ENCODE measurements at regions not wholly inside any gene's neighbourhood (a gene's known extent, or its start where the extent isn't known, plus 50 kb on each side); places are given as distances from the start of the nearest gene placed in this dataset.

- intact Hi-C loops (cut with micrococcal nuclease; ENCODE audit: unreplicated experiment), result loop anchor here (2.0 kb wide), 1 partner anchor 1788 kb away; no protein-coding TSS in a partner anchor
- H2AFZ ChIP-seq (ENCODE audit: low read length), result no peak overlapping the region
- DNase-seq (ENCODE audit: low spot score), result no peak
- H3K9ac ChIP-seq (ENCODE audit: insufficient read depth, low read depth, low read length), result no peak overlapping the region
- no peak for ATAC-seq
- no peaks in the 10 kb centered on the region for H4K20me1 ChIP-seq (ENCODE audit: insufficient read depth, low read length)
- no peaks in the 10 kb centered on the region for H3K9me3 ChIP-seq (ENCODE audit: low read length)
- no peaks in the 10 kb centered on the region for H3K36me3 ChIP-seq (replicated peaks in 1 of 2; ENCODE audit: control insufficient read depth in 1 of 2, insufficient read depth in 2 of 2, low read length in 2 of 2)
- no peak overlapping the region for H3K4me2 ChIP-seq (ENCODE audit: low read depth, low read length)
- ChIA-PET CTCF (ENCODE audit: low intra/inter-chr PET ratio, low total read pairs) (interaction anchor here (0.6 kb wide), 1 partner anchor 195 kb away, joined by 3 read pairs; no protein-coding TSS in a partner anchor), POLR2A (no interaction called here)
- H3K79me2 ChIP-seq (ENCODE audit: insufficient read depth, low read length), result no peaks in the 10 kb centered on the region
- H3K27ac ChIP-seq (ENCODE audit: extremely low read length, insufficient read depth, low read length), result no peak overlapping the region
- 0% methylated on average over 1 of the region's 1 CpG for WGBS (ENCODE audit: low lambda C conversion rate)
- H3K27me3 ChIP-seq (ENCODE audit: control insufficient read depth in 1 of 2, insufficient read depth in 2 of 2, low read length in 2 of 2), result no peaks in the 10 kb centered on the region; a peak in 1 of 5 replicates
- in situ Hi-C loops (cut with HindIII; ENCODE audit: extremely low pct_ligation_motif_present, low pct_unique_long_range_greater_than_20kb), result no loop called here
- no peaks in the 10 kb centered on the region for H3K4me1 ChIP-seq (ENCODE audit: insufficient read depth, low read length)
- no peak overlapping the region for H3K4me3 ChIP-seq (replicated peaks in 1 of 3; ENCODE audit: insufficient read depth in 1 of 3, low read depth in 2 of 3, low read length in 3 of 3)
- BruUV-seq (replicated peaks), result no TSS peak
- no peak for FAIRE-seq
- TF ChIP-seq GFI1 (CRISPR knock-in tag; IDR thresholded peaks at IDR 0.05; ENCODE audit: borderline replicate concordance), result no peak
- no peak for TF ChIP-seq PATZ1 (CRISPR knock-in tag; IDR thresholded peaks at IDR 0.05)
- TF ChIP-seq FOXO1 (CRISPR knock-in tag; IDR thresholded peaks at IDR 0.05), result no peak
- TF ChIP-seq EZH2 (conservative IDR thresholded peaks at IDR 0.05; ENCODE audit: low read depth, low read length), result no peak
- TF ChIP-seq TRIM24 (CRISPR knock-in tag; IDR thresholded peaks at IDR 0.05), result no peak
- TF ChIP-seq ZBTB37 (CRISPR knock-in tag; IDR thresholded peaks at IDR 0.05), result no peak
- TF ChIP-seq CREB3 (CRISPR knock-in tag; IDR thresholded peaks at IDR 0.05), result no peak
- TF ChIP-seq TFE3 (CRISPR knock-in tag; IDR thresholded peaks at IDR 0.05), result no peak
- TF ChIP-seq ZNF343 (CRISPR knock-in tag; IDR thresholded peaks at IDR 0.05), result no peak
- TF ChIP-seq MTERF4 (CRISPR knock-in tag; IDR thresholded peaks at IDR 0.05), result no peak
- no peak for TF ChIP-seq ZNF883 (CRISPR knock-in tag; IDR thresholded peaks at IDR 0.05; ENCODE audit: not compliant biosample characterization)
- TF ChIP-seq GMEB1 (CRISPR knock-in tag; IDR thresholded peaks at IDR 0.05; ENCODE audit: borderline replicate concordance), result no peak
- no peak for TF ChIP-seq ZNF577 (CRISPR knock-in tag; IDR thresholded peaks at IDR 0.05; ENCODE audit: borderline replicate concordance, low read depth)
- no peak for TF ChIP-seq XRCC5 (optimal IDR thresholded peaks at IDR 0.05; ENCODE audit: low read length)
- no peak for TF ChIP-seq YEATS2 (CRISPR knock-in tag; IDR thresholded peaks at IDR 0.05; ENCODE audit: borderline replicate concordance)
- no peak for TF ChIP-seq DDIT3 (CRISPR knock-in tag; IDR thresholded peaks at IDR 0.05)
These were observed 1237.1 kb downstream of the FAM181B start for GRCh38 chr11:81496601-81497000.
